Endothelial cell (in vitro differentiated cells): ENCODE measurements at regions not wholly inside any gene's neighbourhood (a gene's known extent, or its start where the extent isn't known, plus 50 kb on each side); places are given as distances from the start of the nearest gene placed in this dataset.
"Not testable (repeated sequence)": the region's sequence is repeated elsewhere in the genome, so short reads cannot be mapped to it uniquely, and the experiment has no call there.

Experiments
- DNase-seq: peaks from one replicate; pipeline ENCODE4 v3.0.0; 2021; ENCODE audit warnings: low spot score
- H3K27ac Mint-ChIP-seq: one replicate; pipeline ENCODE4 v1.8.0; 2021; ENCODE audit warnings: mixed read lengths, inconsistent platforms; ENCODE audit not compliant: unreplicated experiment
- H3K27me3 Mint-ChIP-seq: one replicate; pipeline ENCODE4 v1.8.0; 2021; ENCODE audit warnings: mild to moderate bottlenecking, moderate library complexity, mixed read lengths, inconsistent platforms; ENCODE audit not compliant: unreplicated experiment
- H3K36me3 Mint-ChIP-seq: one replicate; pipeline ENCODE4 v1.8.0; 2021; ENCODE audit warnings: mild to moderate bottlenecking, low read depth, mixed read lengths, inconsistent platforms; ENCODE audit not compliant: unreplicated experiment
- H3K4me1 Mint-ChIP-seq: one replicate; pipeline ENCODE4 v1.8.0; 2021; ENCODE audit warnings: mild to moderate bottlenecking, mixed read lengths, inconsistent platforms; ENCODE audit not compliant: unreplicated experiment
- H3K4me3 Mint-ChIP-seq: one replicate; pipeline ENCODE4 v1.8.0; 2021; ENCODE audit warnings: mild to moderate bottlenecking, mixed read lengths, inconsistent platforms; ENCODE audit not compliant: unreplicated experiment
- H3K9me3 Mint-ChIP-seq: one replicate; pipeline ENCODE4 v1.8.0; 2021; ENCODE audit warnings: mixed read lengths, inconsistent platforms; ENCODE audit not compliant: unreplicated experiment
- CTCF ChIP-seq: fragments of 200-600 bp; sonication (generic); IDR thresholded peaks from one replicate; pipeline ENCODE4 v1.5.0; 2021; ENCODE audit warnings: antibody characterized with exemption; ENCODE audit not compliant: unreplicated experiment

GRCh38 chr1:2851918-2852317 is 50.4 kb upstream of the TTC34 start:
- H3K36me3 Mint-ChIP-seq, DNase-seq, H3K4me3 Mint-ChIP-seq, H3K27ac Mint-ChIP-seq, H3K4me1 Mint-ChIP-seq, H3K9me3 Mint-ChIP-seq, H3K27me3 Mint-ChIP-seq: not testable (repeated sequence)

DNA sequence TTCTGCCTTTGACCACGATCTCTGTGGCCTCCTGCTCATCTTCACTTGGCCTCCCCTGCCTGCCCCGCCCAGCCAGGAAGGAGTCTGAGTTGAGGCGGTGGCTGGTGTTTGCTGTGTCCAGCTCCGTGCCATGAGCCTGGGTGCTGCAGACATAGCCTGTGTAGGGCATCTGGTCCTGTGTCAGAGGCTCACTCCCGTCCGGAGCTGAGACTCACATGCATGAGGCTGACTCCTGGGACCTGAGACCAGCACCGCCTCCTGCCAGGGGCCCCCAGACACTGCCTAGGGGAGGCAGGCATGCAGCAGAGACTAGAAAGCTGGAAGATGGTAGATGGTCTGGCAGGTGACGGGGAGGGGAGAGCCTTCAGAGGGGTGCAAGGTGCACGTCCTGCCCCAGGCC is 52.2 kb upstream of the TTC34 start:
- Mint-ChIP-seq H3K9me3 (peaks cover 5% of the 10 kb centered on the region), H3K4me1 (peaks cover 3% of the 10 kb centered on the region), H3K27me3 (peaks cover 5% of the 10 kb centered on the region), H3K4me3 (no peak overlapping the region), H3K27ac (no peak overlapping the region), H3K36me3 (peaks cover under 1% of the 10 kb centered on the region)
- no peak for TF ChIP-seq CTCF
- DNase-seq: no peak

DNA sequence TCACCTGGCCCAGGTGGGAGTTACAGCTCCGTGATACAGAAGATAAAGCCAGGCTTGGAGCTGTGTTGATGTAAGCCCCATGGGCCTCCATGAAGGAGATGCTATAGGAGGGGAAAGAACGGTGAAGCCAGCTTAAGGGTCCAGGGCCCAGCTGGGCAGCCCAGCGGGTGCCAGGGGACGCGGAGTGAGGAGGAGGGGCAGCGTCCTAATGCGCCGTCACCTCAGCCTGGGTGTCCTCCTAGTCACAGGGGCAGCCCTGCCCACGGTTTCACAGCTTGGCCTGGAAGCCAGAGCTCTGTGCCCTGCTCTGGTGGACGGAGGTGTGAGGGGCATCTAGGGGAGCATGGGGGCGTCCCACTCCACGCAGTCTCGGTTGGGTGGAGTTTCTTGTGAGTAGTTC is 52.7 kb upstream of the TTC34 start:
- Mint-ChIP-seq H3K4me3 (no peak overlapping the region), H3K9me3 (peaks cover 8% of the 10 kb centered on the region), H3K4me1 (peaks cover 4% of the 10 kb centered on the region)

GRCh38 chr1:2854611-2855010 is 53.1 kb upstream of the TTC34 start:
- peaks cover 6% of the 10 kb centered on the region for H3K27me3 Mint-ChIP-seq
- H3K4me3 Mint-ChIP-seq: no peak overlapping the region
- DNase-seq: no peak
- H3K4me1 Mint-ChIP-seq: peaks cover 4% of the 10 kb centered on the region
- peaks cover 9% of the 10 kb centered on the region for H3K9me3 Mint-ChIP-seq
- H3K36me3 Mint-ChIP-seq: no peaks in the 10 kb centered on the region
- TF ChIP-seq CTCF: no peak
- H3K27ac Mint-ChIP-seq: no peak overlapping the region

More for the DNA sequence above, 52.7 kb upstream of the TTC34 start:
- Mint-ChIP-seq H3K27ac (no peak overlapping the region), H3K36me3 (no peaks in the 10 kb centered on the region), H3K27me3 (peaks cover 6% of the 10 kb centered on the region)
- DNase-seq: no peak
- no peak for TF ChIP-seq CTCF

DNA sequence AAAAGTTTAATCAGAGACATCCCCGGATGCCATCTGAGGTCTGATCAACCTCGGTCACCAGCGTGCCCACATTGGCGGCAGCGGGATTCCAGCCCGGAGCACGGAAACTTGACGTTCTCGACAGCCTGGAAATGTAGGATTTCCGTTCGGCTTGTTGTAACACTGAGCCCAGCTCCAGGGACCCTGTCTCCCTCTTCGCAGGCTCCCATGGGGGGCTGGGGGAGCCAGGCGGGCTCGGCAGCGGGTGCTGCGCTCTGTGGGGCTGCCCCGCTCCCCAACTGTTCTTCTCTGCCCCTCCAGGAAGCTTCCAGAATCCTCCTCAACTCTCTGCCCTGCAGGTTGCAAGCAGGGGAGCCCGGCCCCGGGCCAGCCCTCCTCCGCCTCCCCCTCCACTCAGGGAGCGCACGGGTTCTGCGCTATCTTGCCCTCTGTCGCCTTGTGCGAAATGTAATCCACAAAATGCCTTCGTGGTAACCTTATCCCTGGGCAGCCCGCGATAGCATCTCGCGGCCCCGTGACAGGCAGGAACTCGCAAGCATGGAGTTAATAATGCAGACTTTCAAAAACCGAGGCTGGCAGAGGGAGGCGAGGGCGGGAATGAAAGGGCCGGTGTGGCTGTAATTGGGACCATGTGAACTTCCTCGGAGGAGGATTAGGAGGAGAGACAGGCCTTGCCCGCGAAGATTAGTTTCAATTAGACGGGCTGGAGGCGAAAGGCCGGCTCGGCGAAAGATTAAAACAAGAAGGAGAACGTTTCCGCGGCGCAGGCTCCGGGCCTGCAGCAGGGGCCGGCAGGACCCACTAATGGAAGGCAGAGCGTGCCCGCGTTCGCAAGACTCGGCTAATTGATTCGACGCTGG is 53.9 kb upstream of the TTC34 start:
- Mint-ChIP-seq H3K4me3 (no peak overlapping the region), H3K36me3 (no peaks in the 10 kb centered on the region), H3K9me3 (peaks cover 9% of the 10 kb centered on the region), H3K27me3 (peaks cover 6% of the 10 kb centered on the region), H3K4me1 (peaks cover 4% of the 10 kb centered on the region), H3K27ac (no peak overlapping the region)
- DNase-seq: no peak
- no peak for TF ChIP-seq CTCF
